ENCODE measurements at regions not wholly inside any gene's neighbourhood (a gene's known extent, or its start where the extent isn't known, plus 50 kb on each side); places are given as distances from the start of the nearest gene placed in this dataset.

DNA sequence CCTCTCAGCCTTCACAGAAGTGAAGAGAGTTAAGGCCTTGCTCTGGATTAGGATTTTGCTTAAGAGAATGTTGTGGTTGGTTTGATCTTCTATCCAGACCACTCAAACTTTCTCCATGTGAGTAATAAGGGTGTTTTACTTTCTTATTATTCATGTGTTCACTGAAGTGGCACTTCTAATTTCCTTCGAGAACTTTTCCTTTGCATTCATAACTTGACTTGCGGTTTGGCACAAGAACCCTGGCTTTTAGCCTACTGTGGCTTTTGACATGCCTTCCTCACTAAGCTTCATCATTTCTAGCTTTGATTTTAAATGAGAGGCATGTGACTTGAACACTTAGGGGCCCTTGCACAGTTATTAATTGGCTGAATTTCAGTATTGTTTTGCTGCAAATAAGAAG, 166.1 kb upstream of the OPRM1 start:
- DNase-seq: no peak

DNA sequence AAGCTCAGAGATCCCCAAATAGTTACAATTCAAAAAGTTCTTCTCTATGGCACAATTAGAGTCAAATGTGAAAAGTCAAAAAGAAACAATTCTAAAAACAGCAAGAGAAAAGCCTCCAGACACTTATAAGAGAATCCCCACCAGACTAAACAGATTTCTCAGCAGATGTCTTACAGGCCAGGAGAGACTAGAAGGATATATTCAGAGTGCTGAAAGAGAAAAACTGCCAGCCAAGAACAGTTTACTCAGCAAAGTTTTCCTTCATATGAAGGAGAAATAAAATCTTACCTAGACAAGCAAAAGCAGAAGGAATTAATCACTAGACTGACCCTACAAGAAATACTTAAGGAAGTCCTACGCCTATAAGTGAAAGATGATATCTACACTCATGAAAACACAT, 176.1 kb upstream of the OPRM1 start:
- no peak for DNase-seq

DNA sequence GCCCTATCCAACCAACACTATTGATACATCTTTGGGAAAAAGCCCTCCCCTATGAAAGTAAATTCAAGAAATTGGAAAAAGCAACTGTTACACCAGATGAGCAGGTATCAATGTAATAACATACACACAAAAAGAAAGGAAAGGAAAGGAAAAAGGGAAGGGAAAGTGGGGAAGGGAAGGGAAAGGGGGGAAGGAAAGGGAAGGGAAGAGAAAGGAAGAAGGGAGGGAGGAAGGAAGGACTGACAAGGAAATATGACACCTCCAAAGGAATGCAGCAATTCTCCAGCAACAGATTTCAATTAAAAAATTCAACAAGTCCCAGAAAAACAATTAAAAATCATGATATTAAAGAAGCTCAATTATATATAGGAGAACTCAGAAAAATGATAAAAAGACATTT, 176.9 kb upstream of the OPRM1 start:
- DNase-seq: no peak

DNA sequence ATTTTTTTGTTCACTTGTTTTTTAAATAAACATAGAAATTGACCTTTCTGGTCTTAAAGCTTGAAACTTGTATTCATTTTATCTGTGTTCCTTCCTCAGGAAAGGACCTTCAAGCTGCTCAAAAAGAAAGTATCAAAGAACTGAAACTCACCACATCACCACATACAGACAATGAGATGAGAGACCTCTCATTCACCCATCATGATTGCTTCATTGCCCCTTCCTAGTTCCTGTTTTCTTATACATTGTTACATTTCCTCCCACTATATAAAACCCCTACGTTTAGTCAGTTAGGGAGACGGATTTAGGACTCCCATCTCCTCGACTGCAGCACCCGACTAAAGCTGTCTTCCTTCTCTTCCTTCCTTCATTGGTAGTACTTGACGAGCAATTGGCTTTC, 180.5 kb upstream of the OPRM1 start:
- DNase-seq: no peak

DNA sequence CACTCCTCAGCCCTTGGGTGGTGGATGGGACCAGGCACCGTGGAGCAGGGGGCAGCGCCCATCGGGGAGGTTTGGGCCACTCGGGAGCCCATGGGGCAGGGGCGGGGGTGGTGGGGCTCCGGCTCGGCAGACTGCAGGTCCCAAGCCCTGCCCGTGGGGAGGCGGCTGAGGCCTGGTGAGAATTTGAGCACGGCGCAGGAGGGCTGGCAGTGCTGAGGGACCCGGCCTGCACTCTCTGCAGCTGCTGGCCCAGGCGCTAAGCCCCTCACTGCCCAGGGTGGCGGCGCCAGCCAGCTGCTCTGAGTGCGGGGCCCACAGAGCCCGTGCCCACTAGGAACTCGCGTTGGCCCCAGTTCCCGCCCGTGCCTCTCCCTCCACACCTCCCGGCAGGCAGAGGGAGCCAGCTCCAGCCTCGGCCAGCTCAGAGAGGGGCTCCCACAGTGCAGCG, 182.1 kb upstream of the OPRM1 start:
- no peak for DNase-seq

DNA sequence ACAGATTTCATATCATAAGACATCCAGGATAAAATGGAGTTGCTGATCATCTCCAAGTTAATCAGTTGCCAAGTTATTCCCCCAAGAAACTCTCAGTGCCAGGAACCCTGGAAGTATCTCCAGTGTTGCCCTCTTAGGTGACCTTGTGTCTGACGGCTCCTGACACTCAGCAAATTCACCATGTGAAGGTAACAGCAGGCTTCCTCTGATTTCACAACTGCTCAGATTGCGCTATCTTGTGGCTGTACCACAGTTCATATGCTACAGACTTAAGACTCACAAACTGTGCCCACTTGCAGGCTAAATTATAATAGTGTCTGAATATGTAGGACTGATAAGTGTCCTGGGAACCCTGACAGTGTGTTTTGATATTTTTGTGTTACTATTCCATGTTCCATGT, 186.6 kb upstream of the OPRM1 start:
- no peak for DNase-seq

DNA sequence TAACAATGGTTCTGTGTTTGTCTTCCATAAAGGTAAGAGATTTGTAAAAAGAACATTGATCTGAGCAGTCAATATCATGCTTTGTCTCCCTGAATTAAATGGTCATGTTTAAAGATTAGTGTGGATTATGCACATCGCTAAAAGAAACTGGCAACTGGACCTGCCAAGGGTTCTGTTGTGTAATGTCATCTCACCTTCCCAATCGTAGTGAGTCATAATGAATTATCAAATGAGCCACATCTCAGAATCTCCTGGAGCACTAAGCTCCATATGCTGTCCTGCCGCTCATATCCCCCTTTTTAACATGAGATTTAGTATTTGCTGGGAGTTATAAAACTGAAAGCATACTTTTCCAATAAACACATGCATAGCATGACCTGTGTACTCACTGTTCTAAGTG, 187.0 kb upstream of the OPRM1 start:
- DNase-seq: no peak

DNA sequence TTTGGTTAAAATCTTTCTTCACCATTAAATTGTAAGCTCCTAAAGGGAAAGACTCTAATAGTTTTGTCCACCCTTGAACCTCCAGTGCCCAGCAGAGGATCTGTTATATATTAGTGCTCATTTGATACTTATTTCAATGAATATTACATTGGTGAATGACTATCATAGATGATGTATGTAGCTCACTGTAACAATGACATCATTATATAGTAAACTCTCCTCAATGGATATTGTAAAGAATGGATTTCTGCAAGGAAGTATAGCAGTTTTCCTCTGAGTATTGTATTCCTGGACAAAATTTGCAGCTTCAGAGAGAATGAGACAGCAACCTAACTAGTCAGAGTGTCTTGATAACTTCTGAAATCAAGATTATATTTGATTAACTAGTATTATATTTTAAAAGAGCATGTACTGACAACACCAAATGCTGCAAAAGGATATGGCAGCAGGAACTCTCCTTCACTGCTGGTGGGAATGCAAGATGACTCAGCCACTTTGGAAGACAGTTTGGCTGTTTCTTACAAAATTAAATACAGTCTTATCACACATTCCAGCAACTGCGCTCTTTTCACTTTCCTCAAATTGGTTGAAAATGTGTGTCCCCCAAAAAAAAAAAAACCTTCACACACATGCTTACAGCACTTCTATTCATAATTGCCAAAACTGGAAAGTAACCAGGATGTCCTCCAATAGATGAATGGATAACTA, 189.8 kb upstream of the OPRM1 start:
- no peak for DNase-seq

DNA sequence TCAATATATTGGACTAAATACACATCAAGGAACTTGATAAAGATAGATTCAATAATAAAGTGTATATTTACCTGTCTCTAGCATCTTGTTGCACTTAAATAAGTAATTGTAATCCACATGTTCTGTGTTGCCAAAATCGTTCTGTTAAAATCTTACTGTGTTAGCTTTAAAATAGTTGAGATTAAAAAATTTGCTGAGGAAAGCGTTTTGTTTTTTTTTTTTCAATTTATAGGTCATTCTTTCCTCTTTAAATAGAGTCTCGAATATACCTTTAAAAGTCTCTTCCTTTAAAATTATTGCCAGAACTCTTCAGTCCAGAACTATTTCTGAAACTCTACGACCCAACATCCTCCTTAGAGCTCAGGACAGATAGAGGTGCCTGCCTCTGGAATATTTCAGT, 195.6 kb upstream of the OPRM1 start:
- DNase-seq: no peak

DNA sequence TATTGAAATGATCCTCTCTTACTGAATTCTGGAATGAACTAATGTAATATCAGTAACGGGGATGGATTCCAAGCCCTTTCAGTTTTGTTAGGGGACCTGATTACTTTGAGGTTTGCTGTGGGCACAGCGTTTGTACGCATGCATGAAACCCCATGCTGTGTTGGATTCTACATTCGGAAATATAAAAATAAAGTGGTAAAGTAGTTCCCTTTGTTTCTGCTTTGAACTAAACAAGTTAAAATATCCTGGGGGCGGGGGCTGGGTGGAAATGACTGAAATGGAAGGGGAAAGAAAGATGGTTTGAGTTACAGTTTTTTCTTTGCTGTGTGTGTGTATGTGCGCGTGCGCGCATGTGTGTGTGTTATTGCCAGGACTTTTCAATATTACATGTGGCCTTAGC, 196.5 kb upstream of the OPRM1 start:
- no peak for DNase-seq

DNA sequence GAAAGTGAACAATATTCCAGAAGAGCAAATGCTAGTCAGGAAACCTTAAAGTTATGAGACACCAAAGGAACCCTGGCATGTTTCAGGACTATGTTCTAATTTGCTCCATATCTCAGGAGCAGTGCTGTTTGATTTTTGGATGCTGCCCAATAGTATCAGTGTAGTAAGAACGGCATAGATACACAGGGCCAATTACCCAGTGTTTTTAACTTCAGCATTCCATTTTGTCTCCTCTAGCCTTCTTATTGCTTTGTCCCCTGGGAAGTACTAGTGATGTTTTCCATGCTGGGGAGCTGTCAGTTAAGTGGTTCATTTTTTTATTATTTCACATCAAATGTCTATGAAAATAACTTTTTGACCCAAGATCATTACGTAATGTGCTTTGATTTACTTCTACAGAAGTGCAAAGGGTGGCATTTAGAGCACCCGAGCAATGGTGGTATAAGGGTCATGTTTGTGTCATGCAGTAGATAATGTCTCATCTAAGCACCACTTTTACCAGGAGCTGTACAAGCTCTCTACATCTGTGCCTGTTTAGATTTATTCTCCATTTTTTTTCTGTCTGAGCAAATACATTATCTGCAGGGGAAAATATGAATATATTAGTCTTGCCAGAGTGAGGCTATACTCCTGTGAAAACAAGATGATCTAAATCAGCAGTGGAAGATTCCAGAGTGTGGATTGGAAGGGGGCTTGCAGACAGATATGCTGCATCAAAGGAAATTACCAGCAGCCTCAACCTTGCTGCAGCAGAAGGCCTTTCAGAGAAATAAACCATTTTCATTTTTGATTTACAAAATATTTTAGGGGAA, 198.8 kb upstream of the OPRM1 start:
- DNase-seq: no peak

DNA sequence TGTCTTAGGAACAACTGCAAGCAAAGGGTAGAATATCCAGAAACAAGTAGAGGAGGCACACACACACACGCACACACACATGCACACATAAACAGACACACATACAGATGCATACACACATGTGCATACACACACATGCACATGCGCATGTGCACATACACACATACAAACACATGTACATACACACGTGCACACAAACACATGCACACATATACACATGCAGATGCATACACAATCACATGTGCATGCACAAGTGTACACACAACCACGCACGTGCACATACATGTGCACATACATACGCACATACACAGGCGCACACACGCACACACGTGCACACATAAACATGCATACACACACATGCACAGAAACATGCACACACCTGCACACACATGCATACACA, 206.5 kb upstream of the OPRM1 start:
- DNase-seq: no peak

DNA sequence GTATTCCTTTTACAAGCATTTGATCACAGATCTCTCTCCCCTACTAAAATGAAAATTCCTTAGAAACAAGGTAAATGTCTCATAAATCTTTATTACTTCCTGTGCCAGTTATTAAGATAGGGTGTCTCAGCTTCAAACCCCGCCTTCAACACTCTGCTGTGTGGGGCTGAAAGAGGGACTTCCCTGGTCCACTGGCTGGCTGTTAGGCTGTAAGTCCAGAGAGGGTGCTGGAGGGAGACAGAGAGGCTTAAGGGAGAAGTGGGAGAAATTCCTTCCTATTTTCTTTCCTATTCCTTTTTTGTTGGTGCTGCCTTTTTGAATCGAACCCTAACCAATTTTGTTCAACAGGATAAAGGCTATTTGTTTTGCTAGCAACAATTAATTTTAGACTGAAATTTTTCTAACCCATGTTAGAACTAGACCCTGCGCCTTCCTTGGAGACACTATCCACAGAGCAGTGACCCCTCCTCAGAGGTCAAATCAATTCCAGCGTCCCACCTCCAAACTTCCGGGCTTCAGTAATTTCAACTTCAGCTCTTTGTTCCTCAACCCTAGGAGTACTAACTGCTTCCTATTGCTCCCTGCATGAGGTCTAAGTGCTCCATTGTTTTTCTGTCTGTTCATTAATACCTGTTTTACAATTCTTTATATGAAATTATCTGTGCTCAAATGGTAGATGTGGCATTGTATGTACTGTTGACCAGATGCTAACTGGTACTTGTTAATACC, 207.5 kb upstream of the OPRM1 start:
- DNase-seq: no peak

DNA sequence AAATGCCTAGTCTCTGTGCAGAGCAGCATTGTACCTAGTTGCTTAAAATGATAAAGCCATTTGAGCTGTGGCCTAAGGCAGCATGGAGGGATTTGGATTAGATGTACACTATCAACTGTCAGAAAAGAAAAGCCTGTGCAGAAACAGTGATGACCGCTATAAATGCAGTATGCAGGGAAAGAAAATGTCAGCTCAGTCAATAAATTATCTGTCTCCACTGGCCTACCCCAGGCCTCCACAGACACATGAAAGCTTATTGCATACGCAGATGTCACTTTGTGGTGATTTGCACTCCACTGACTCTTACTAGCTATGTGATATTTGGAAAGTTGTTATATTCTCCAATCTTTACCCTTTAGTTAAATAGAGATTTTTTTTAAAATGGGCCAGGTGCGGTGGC, 221.9 kb upstream of the OPRM1 start:
- DNase-seq: no peak

DNA sequence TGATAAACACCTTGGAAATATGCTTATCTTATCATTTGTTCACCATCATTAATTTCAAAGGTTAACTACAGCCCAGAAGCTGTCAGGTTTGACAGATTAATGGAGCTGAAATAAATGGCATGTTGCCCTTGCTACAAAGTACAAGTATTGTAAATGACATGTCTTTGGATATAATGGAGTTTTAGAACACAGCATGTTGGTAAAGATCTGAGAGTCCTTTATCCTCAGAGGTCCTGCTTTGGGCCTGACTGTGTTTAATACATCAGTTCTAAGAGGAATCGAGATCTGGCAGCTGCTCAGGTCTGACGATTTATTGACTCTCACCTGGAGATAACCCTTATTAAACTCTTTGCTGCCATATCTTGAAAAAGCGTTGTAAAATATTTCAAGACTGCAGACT, 222.7 kb upstream of the OPRM1 start:
- DNase-seq: no peak

DNA sequence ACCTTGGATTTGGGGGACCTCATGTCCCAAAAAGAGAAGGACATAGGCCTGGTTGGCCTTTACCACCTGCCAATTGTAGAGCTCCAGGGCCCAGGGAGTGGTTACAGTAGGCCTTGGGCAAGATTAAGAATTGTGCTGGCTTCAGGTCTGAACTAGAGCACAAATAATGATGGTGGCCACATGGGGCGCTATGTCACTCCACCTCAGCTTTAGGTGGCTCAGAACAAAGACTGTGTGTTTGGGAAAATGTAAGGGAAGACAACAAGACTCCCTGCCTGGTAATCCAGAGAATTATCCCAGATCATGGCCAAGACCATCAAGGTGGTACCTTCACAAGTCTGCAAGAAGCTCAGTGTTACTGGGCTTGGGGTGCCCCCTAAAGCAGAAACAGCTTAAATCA, 224.9 kb upstream of the OPRM1 start:
- no peak for DNase-seq

DNA sequence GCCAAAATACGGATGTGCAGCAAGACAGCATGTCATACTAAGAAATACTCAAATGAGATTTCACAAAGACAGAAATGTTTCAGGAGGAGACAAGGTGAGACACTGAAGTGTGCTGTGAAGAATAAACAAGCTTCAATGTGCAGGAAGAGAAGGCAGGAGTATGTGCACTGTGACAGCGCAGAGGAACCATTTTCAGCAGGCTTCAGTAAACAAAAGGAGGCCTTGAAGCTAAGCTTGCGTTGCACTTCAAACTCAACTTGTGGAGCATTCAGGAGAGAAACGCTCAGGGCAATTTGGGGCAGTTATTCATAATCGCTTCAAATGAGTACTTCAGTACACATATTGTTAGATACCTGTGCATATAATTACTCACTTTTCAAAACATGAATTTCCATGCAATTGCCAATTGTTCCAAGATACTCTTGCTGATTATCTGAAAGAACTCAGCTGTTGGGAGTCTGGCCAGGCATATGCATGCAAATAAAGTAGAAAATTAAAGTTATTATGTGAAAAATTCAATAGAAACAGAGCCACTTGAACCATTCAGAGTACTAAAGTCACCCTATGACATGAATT, 234.2 kb upstream of the OPRM1 start:
- DNase-seq: no peak

DNA sequence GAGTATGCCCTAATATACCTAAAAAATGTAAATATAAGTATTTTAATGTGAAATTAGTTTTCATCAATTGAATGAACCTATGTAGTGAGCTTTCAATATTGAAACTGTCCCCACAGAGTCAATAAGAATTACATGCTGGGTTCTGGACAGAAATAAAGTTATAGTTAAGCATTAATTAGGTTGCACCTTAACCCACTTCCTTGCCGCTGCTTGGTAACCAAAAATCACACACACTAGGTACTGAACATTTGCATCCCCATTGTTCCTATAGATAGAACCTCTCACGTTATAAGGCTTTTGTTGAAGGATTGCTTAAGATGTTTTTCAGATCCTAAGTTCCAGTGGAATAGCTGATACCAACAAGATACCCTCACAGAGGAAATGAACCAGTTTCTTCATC, 237.1 kb upstream of the OPRM1 start:
- DNase-seq: no peak

DNA sequence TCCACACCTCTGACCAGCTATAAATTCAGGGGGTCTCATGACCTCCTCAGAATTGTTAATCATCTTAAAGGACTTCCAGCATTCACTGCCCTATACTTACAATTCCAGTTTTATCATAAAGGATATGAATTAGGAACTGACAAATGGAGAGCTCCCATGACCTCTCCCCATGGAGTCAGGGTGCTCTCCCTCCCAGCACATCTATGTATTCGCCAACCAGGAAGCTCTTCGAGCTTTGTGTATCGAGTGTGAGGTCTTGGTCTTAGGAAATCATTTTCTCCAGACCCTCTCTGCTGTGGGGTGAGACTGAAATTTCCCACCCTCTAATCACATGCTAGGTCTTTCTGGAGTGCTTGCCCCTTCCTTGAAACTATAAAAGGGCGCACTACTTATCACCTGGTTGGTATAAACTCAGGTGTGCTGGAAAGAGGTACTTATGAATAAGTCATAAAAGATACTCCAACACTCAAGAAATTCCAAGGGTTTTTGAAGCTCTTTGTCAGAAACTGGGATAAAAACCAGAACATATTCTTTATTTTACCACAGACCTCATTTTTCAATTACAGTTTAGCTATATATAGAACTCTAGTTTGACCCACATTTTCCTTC, 238.4 kb upstream of the OPRM1 start:
- no peak for DNase-seq

DNA sequence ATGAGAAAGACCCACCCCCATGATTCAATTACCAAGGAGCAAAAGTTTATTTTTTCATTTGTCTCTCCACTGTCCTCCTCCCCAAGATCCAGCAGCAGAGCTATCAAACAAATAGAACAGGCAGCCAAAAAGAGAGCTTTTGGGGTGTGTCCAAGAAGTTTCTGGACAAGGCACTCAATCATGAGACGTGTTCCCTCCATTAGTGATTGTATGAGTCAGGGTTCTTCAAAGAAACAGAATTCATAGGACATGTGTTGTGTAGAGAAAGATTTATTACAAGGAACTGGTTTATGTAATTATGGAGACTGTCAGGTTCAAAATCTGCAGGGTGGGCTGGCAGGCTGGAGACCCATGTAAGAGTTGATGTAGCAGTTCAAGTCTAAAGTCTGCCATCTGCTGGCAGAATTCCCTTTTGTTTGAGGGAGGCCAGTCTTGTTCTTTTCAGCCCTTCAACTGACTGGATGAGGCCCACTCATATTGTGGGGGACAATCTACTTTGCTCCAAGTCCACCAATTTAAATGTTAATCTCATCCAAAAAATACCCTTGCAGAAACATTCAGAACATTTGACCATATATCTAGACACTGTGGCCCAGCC, 248.1 kb upstream of the OPRM1 start:
- no peak for DNase-seq

DNA sequence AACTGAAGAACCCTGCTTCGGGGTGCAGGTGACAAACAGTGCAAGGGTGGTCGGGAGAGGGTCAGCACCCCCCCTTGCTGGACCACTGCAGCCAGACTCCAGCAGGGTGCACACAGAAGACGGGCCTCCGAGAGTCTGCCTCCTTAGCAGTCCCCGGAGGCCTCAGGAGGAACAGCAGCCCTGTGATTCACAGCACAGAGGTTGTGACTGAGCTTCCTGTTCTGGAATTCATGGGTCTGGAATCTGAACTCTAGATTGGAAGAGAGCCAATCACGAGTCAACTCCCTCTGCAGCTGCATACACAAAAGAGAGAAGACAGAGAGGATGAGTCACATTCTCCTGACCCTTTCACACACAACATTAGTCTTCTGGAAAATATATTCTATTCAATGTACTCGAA, 249.0 kb upstream of the OPRM1 start:
- DNase-seq: no peak

DNA sequence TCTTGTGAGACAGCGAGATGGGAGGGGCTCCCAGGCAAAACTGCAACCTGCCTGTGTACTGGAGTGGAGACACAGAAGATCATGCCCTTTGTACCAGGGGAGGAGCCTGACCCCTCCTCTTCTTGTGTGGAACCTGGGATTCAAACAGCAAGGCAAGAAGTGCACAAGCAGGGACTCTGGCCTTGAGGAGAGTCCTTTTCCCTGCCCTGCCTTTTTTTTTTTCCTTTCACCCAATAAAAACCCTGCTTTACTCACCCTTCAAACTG, 251.8 kb upstream of the OPRM1 start:
- DNase-seq: no peak

DNA sequence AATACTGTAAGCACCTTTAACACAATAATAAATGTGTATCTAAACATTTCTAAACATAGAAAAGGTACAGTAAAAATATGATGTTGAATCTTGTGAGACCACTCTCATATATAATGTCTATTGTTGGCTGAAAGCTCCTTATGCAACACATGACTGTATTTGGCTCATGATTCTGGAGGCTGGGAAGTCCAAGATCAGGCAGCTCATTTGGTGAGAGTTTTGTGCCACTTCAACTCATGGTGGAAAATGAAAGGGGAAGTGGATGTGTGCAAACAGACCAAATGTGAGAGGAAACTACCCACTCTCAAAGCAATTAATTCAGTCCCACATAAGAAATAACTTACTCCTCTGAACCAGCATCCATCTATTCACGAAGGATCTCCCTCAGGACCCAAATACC, 257.7 kb upstream of the OPRM1 start:
- no peak for DNase-seq

Measured in NCI-H2029 treated with DMSO at 0.1 percent for 48 hours (cell line).